Lung microvascular endothelial cell (primary cell): ENCODE measurements at regions not wholly inside any gene's neighbourhood (a gene's known extent, or its start where the extent isn't known, plus 50 kb on each side); places are given as distances from the start of the nearest gene placed in this dataset.

Experiments used
- DNase-seq, 2 donors: peaks; one replicate each; pipeline versions ENCODE4 v3.0.0 to v3.0.0-alpha.2; 2010; ENCODE audit warnings: low read depth in 2 of 2

DNA sequence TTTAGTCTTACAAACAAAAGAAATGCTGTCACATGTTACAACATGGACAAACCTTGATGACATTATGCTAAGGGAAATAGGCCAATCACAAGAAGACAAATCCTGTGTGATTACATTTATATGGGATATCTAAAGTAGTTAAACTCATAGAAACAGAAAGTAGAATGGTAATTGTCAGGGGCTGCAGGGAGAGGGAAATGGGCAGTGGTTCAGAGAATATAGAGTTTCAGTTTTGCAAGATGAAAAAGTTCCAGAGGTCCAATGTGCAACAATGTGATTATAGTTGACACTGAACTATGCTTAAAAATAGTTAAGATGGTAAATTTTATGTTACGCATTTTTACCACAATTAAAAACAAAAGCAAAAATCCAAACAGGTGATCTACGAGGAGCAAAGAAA is 265.5 kb downstream of the NDUFS4 start:
- DNase-seq: no peak

DNA sequence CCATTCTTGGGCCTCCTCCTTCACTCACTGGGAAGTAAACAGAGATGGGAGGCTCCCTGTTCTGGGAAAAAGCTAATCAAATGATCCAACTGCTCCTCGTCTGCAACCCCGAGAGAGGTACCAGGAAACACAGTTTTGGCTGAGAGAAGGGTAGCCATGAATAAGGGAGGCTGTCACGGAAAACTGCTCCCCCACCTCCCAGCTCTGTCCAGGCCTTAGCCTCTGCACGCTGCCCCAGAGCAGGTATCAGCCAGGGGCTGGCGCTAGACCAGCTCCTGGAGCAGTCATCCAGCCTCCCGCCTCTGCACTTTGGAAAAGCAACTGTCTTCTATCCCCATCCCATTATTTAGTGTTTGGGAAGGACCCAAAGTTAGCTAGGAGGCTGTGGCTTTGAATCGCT is 266.1 kb downstream of the NDUFS4 start:
- no peak for DNase-seq

GRCh38 chr5:53827211-53827651 is 266.8 kb downstream of the NDUFS4 start:
- no peak for DNase-seq

DNA sequence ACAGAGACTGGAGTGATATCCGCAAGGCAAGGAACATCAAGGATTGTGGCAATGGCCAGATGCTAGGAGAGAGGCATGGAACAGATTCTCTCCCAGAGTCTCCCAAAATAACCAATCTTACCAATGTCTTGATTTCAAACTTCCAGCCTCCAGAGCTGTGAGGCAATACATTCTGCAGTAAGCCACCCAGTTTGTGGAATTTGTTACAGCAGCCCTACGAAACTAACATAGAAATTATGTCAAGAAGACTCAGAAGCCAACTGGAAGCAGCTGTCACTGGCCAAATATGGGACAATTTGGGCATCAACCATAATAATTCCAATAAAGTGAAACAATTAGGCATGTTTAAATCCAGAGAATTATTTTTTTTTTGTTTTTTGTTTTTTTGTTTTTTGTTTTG is 271.1 kb downstream of the NDUFS4 start:
- no peak for DNase-seq
